ENCODE measurements at regions not wholly inside any gene's neighbourhood (a gene's known extent, or its start where the extent isn't known, plus 50 kb on each side); places are given as distances from the start of the nearest gene placed in this dataset.

DNA sequence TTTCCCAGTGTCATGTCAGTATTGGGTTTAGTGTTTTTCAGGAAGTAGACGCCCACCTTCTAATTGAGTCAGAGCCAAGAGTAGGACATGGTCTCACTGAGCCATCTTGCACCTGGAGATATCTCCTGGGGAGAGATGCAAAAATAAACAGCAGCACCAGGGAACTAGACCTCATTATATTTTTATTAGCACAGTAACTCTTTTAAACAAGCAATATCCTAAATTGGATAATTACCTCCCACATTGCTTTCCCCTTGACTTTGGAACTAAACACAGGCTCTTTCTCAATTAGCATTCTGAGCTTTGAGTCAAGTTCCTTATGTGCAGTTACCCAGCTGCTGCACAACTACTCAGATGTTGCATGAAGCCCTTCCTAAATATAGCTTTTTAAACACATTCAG is 175.4 kb downstream of the IBTK start:
- TF ChIP-seq POLR2A (IDR thresholded peaks at IDR 0.05), result no peak
- TF ChIP-seq, protein P1, sequence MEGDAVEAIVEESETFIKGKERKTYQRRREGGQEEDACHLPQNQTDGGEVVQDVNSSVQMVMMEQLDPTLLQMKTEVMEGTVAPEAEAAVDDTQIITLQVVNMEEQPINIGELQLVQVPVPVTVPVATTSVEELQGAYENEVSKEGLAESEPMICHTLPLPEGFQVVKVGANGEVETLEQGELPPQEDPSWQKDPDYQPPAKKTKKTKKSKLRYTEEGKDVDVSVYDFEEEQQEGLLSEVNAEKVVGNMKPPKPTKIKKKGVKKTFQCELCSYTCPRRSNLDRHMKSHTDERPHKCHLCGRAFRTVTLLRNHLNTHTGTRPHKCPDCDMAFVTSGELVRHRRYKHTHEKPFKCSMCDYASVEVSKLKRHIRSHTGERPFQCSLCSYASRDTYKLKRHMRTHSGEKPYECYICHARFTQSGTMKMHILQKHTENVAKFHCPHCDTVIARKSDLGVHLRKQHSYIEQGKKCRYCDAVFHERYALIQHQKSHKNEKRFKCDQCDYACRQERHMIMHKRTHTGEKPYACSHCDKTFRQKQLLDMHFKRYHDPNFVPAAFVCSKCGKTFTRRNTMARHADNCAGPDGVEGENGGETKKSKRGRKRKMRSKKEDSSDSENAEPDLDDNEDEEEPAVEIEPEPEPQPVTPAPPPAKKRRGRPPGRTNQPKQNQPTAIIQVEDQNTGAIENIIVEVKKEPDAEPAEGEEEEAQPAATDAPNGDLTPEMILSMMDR (IDR thresholded peaks at IDR 0.05), result no peak
- no peak overlapping the region for H3K27ac ChIP-seq
- no peaks in the 10 kb centered on the region for H3K36me3 ChIP-seq (ENCODE audit: low read depth, missing control alignments)
- WGBS, 2 donors, result 19 to 32% methylated on average over 1 of the region's 1 CpG
- intact Hi-C loops (cut with DNase I; ENCODE audit: low total_unique reads), result no loop called here
- no peak overlapping the region for H3K4me3 ChIP-seq
- DNase-seq, result no peak
- no peaks in the 10 kb centered on the region for H3K27me3 ChIP-seq
- no peaks in the 10 kb centered on the region for H3K9me3 ChIP-seq
- no peaks in the 10 kb centered on the region for H3K4me1 ChIP-seq

DNA sequence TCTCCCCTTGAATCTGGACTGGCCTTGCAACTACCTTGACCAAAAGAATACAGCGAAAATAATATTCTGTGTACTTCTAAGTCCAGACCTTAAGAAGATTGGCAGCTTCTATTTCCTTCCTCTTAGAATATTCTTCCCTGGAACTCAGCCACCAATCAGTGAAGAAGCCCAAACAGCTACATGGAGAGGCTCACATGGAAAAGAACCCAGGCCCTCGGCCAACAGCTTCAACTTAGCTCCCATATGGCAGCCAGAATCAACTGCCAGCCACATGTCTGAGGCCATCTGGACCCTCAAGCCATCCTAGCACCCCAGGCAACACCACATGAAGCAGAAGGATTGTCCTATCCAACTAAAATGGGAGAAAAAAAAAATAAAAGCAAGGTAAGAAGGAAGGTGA is 178.8 kb downstream of the IBTK start:
- Histone ChIP-seq H3K27me3 (no peaks in the 10 kb centered on the region), H3K9me3 (no peaks in the 10 kb centered on the region), H3K4me1 (no peaks in the 10 kb centered on the region), H3K4me3 (no peak overlapping the region), H3K27ac (no peak overlapping the region), H3K36me3 (ENCODE audit: low read depth, missing control alignments) (no peaks in the 10 kb centered on the region)
- TF ChIP-seq, protein P1 (IDR thresholded peaks at IDR 0.05), result no peak
- TF ChIP-seq POLR2A (IDR thresholded peaks at IDR 0.05), result no peak
- intact Hi-C loops (cut with DNase I; ENCODE audit: low total_unique reads), result no loop called here
- no peak for DNase-seq
- 25 to 38% methylated on average over 2 of the region's 2 CpGs for WGBS, 2 donors

DNA sequence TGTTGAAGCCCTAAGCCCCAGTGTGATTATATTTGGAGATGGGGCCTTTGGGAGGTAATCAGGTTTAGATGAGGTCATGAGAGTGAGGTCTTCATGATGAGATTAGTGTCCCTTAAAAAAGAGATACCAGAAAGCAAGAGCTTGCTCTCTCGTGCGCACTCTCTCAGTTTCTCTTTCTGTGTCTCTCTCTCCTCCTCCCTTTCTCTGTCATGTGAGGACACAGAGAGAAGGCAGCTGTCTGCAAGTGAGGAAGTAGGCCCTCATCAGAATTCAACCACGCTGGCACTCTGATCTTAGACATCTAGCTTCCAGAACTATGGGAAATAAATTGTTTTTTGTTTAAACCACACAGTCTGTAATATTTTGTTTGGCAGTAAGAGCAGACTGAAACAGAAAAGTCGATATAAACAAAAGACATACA is 180.5 kb downstream of the IBTK start:
- WGBS, 2 donors, result 64 to 73% methylated on average over 4 of the region's 4 CpGs
- H3K36me3 ChIP-seq (ENCODE audit: low read depth, missing control alignments), result no peaks in the 10 kb centered on the region
- no peak overlapping the region for H3K4me3 ChIP-seq
- H3K27me3 ChIP-seq, result no peaks in the 10 kb centered on the region
- no peaks in the 10 kb centered on the region for H3K4me1 ChIP-seq
- no peaks in the 10 kb centered on the region for H3K9me3 ChIP-seq
- H3K27ac ChIP-seq, result no peak overlapping the region
- DNase-seq, result no peak
- intact Hi-C loops (cut with DNase I; ENCODE audit: low total_unique reads), result no loop called here
- TF ChIP-seq POLR2A (IDR thresholded peaks at IDR 0.05), result no peak
- TF ChIP-seq, protein P1 (IDR thresholded peaks at IDR 0.05), result no peak

DNA sequence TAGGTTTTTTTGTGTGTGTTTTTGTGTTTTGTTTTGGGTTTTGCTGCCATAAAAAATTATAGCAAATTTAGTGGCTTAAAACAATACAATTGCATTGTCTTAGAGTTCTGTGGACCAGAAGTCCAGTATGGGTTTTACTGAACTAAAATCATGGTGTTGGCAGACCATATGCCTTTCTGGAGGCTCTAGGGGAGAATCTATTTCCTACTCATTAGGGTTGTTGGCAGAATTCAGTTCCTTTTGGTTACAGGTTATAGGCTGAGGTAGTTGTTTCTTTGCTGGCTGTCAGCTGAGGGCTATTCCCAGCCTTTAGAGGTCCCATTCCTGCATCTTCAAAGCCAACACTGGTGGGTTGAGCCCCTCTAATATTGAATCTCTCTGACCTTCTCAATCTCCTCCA is 181.3 kb downstream of the IBTK start:
- Histone ChIP-seq H3K4me1 (no peaks in the 10 kb centered on the region), H3K9me3 (no peaks in the 10 kb centered on the region), H3K4me3 (no peak overlapping the region), H3K27me3 (no peaks in the 10 kb centered on the region), H3K36me3 (ENCODE audit: low read depth, missing control alignments) (no peaks in the 10 kb centered on the region), H3K27ac (no peak overlapping the region)
- TF ChIP-seq, protein P1 (IDR thresholded peaks at IDR 0.05), result no peak
- TF ChIP-seq POLR2A (IDR thresholded peaks at IDR 0.05), result no peak
- intact Hi-C loops (cut with DNase I; ENCODE audit: low total_unique reads), result no loop called here
- DNase-seq, result no peak

DNA sequence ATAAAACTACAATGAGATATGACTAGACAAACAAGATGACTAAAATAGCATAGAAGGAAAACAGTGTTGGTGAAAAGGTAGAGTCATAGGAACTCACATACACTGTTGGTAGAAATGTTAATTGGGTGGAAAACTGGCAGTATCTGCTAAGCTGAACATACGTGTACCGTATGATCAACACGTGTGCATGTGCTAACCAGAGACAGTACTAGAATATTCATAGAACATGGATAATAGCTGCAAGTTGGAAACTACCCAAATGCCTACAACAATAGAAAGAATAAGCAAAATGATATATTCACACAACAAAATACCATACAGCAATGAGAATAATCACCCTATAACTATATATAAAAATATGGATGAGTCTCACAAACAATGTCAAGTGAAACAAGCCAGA is 184.0 kb downstream of the IBTK start:
- TF ChIP-seq, protein P1 (IDR thresholded peaks at IDR 0.05), result no peak
- no peak for TF ChIP-seq POLR2A (IDR thresholded peaks at IDR 0.05)
- H3K9me3 ChIP-seq, result no peaks in the 10 kb centered on the region
- 84 to 97% methylated on average over 3 of the region's 3 CpGs for WGBS, 2 donors
- no peak overlapping the region for H3K4me3 ChIP-seq
- H3K4me1 ChIP-seq, result no peaks in the 10 kb centered on the region
- H3K27ac ChIP-seq, result no peak overlapping the region
- intact Hi-C loops (cut with DNase I; ENCODE audit: low total_unique reads), result no loop called here
- no peak for DNase-seq
- no peaks in the 10 kb centered on the region for H3K36me3 ChIP-seq (ENCODE audit: low read depth, missing control alignments)
- H3K27me3 ChIP-seq, result no peaks in the 10 kb centered on the region
